BLaER1 treated with 17β-estradiol and CSF1 and Interleukin-3, amounts not matched to agents 10 nM and 100 nM (cell line): ENCODE measurements at regions not wholly inside any gene's neighbourhood (a gene's known extent, or its start where the extent isn't known, plus 50 kb on each side); places are given as distances from the start of the nearest gene placed in this dataset.
"Not testable (repeated sequence)": the region's sequence is repeated elsewhere in the genome, so short reads cannot be mapped to it uniquely, and the experiment has no call there.

ENCODE experiments used
- H3K27ac ChIP-seq, 11 experiments: shearing (Covaris generic); formaldehyde crosslinking; 2 replicates each; pipeline ENCODE4 v1.8.1; 2022
- H3K27me3 ChIP-seq, 11 experiments: shearing (Covaris generic); formaldehyde crosslinking; 2 replicates each; pipeline ENCODE4 v1.8.1; 2022
- H3K36me3 ChIP-seq, 11 experiments: shearing (Covaris generic); formaldehyde crosslinking; 2 replicates each; pipeline ENCODE4 v1.8.1; 2022
- H3K4me1 ChIP-seq, 10 experiments: shearing (Covaris generic); formaldehyde crosslinking; 2 replicates each; pipeline ENCODE4 v1.8.1; 2022
- H3K4me2 ChIP-seq, 11 experiments: shearing (Covaris generic); formaldehyde crosslinking; 2 replicates each; pipeline ENCODE4 v1.8.1; 2022
- H3K4me3 ChIP-seq, 10 experiments: shearing (Covaris generic); formaldehyde crosslinking; 2 replicates each; pipeline ENCODE4 v1.8.1; 2022
- H3K9ac ChIP-seq, 11 experiments: shearing (Covaris generic); formaldehyde crosslinking; 2 replicates each; pipeline ENCODE4 v1.8.1; 2022
- H3K9me3 ChIP-seq, 11 experiments: shearing (Covaris generic); formaldehyde crosslinking; replicated peaks in 1 of 11; 2 replicates each; pipeline ENCODE4 v1.8.1; 2022
- H4K20me1 ChIP-seq, 11 experiments: shearing (Covaris generic); formaldehyde crosslinking; 2 replicates each; pipeline ENCODE4 v1.8.1; 2022

- not testable (repeated sequence) for H3K27ac ChIP-seq, H4K20me1 ChIP-seq, H3K36me3 ChIP-seq, H3K4me3 ChIP-seq, H3K4me2 ChIP-seq, H3K27me3 ChIP-seq, H3K9ac ChIP-seq, H3K4me1 ChIP-seq
- peaks cover 0 to 17% (median 11%) of the 10 kb centered on the region in 11 experiments; a peak in 15 of 22 replicates for H3K9me3 ChIP-seq
These were observed 1711.3 kb downstream of the KHDRBS2 start for GRCh38 chr6:60574723-60575122.

GRCh38 chr6:60572607-60573006, 1713.4 kb downstream of the KHDRBS2 start:
- not testable (repeated sequence) for H3K4me2 ChIP-seq

GRCh38 chr6:60571293-60572016, 1714.6 kb downstream of the KHDRBS2 start:
- H3K36me3 ChIP-seq, H3K9ac ChIP-seq, H3K4me2 ChIP-seq, H3K4me1 ChIP-seq, H3K27me3 ChIP-seq, H3K27ac ChIP-seq, H3K4me3 ChIP-seq, H4K20me1 ChIP-seq: not testable (repeated sequence)
- H3K9me3 ChIP-seq = peaks cover 0 to 17% (median 8%) of the 10 kb centered on the region in 11 experiments; a peak in 15 of 22 replicates

More at GRCh38 chr6:60572607-60573006, 1713.4 kb downstream of the KHDRBS2 start:
- not testable (repeated sequence) for H4K20me1 ChIP-seq, H3K27ac ChIP-seq, H3K4me1 ChIP-seq, H3K4me3 ChIP-seq, H3K36me3 ChIP-seq, H3K9ac ChIP-seq, H3K27me3 ChIP-seq
- H3K9me3 ChIP-seq = peaks cover 0 to 17% (median 11%) of the 10 kb centered on the region in 11 experiments; a peak in 15 of 22 replicates

GRCh38 chr6:60570599-60570998, 1715.4 kb downstream of the KHDRBS2 start:
- H3K36me3 ChIP-seq, H3K9me3 ChIP-seq, H3K27ac ChIP-seq, H4K20me1 ChIP-seq, H3K4me3 ChIP-seq, H3K4me1 ChIP-seq, H3K27me3 ChIP-seq, H3K4me2 ChIP-seq, H3K9ac ChIP-seq: not testable (repeated sequence)

GRCh38 chr6:60567447-60568187, 1718.4 kb downstream of the KHDRBS2 start:
- H3K4me3 ChIP-seq, H3K36me3 ChIP-seq, H3K27me3 ChIP-seq, H3K9ac ChIP-seq, H3K9me3 ChIP-seq, H3K4me2 ChIP-seq, H4K20me1 ChIP-seq, H3K27ac ChIP-seq, H3K4me1 ChIP-seq: not testable (repeated sequence)

GRCh38 chr6:60566387-60566786, 1719.6 kb downstream of the KHDRBS2 start:
- not testable (repeated sequence) for H3K4me2 ChIP-seq, H3K4me3 ChIP-seq, H3K9me3 ChIP-seq, H4K20me1 ChIP-seq, H3K4me1 ChIP-seq, H3K27ac ChIP-seq, H3K36me3 ChIP-seq, H3K27me3 ChIP-seq, H3K9ac ChIP-seq

- H3K27ac ChIP-seq, H3K4me2 ChIP-seq, H3K9me3 ChIP-seq, H3K36me3 ChIP-seq, H4K20me1 ChIP-seq, H3K9ac ChIP-seq, H3K4me1 ChIP-seq, H3K4me3 ChIP-seq, H3K27me3 ChIP-seq: not testable (repeated sequence)
These were observed 1726.3 kb downstream of the KHDRBS2 start for GRCh38 chr6:60559702-60560101.

GRCh38 chr6:60547340-60547739, 1738.7 kb downstream of the KHDRBS2 start:
- Histone ChIP-seq H3K4me1 (peaks cover 0 to 14% (median 0%) of the 10 kb centered on the region in 10 experiments; a peak in 1 of 20 replicates), H3K4me2 (0 out of 22 replicates have a peak overlapping the region, but pooled peaks of 1 of the 11 experiments have one; percentile 18)
- not testable (repeated sequence) for H3K9me3 ChIP-seq, H3K27me3 ChIP-seq, H3K4me3 ChIP-seq, H4K20me1 ChIP-seq, H3K27ac ChIP-seq, H3K36me3 ChIP-seq, H3K9ac ChIP-seq

GRCh38 chr6:60524770-60525169, 1761.3 kb downstream of the KHDRBS2 start:
- not testable (repeated sequence) for H3K36me3 ChIP-seq, H3K9ac ChIP-seq, H4K20me1 ChIP-seq, H3K27me3 ChIP-seq, H3K4me2 ChIP-seq, H3K4me1 ChIP-seq, H3K9me3 ChIP-seq, H3K4me3 ChIP-seq, H3K27ac ChIP-seq

- H3K9me3 ChIP-seq, H3K9ac ChIP-seq, H4K20me1 ChIP-seq, H3K27me3 ChIP-seq, H3K27ac ChIP-seq, H3K4me3 ChIP-seq, H3K4me2 ChIP-seq, H3K36me3 ChIP-seq, H3K4me1 ChIP-seq: not testable (repeated sequence)
These were observed 1808.3 kb downstream of the KHDRBS2 start for GRCh38 chr6:60477747-60478146.

- not testable (repeated sequence) for H3K4me1 ChIP-seq, H3K9me3 ChIP-seq, H3K9ac ChIP-seq, H3K4me3 ChIP-seq, H3K27ac ChIP-seq, H3K36me3 ChIP-seq, H4K20me1 ChIP-seq, H3K4me2 ChIP-seq, H3K27me3 ChIP-seq
These were observed 1812.2 kb downstream of the KHDRBS2 start for GRCh38 chr6:60473805-60474204.

- H3K4me2 ChIP-seq, H3K9me3 ChIP-seq, H3K4me3 ChIP-seq, H3K36me3 ChIP-seq, H3K27me3 ChIP-seq, H3K27ac ChIP-seq, H3K9ac ChIP-seq, H4K20me1 ChIP-seq, H3K4me1 ChIP-seq: not testable (repeated sequence)
These were observed 1814.6 kb downstream of the KHDRBS2 start for GRCh38 chr6:60471426-60471825.

GRCh38 chr6:60450428-60450827, 1835.6 kb downstream of the KHDRBS2 start:
- not testable (repeated sequence) for H3K4me3 ChIP-seq, H3K9ac ChIP-seq, H4K20me1 ChIP-seq, H3K4me2 ChIP-seq, H3K9me3 ChIP-seq, H3K27ac ChIP-seq, H3K4me1 ChIP-seq, H3K36me3 ChIP-seq, H3K27me3 ChIP-seq

- not testable (repeated sequence) for H3K9me3 ChIP-seq
These were observed 1841.5 kb downstream of the KHDRBS2 start for GRCh38 chr6:60444532-60444931.

More at GRCh38 chr6:60444532-60444931, 1841.5 kb downstream of the KHDRBS2 start:
- H3K4me3 ChIP-seq, H3K4me1 ChIP-seq, H4K20me1 ChIP-seq, H3K9ac ChIP-seq, H3K27ac ChIP-seq, H3K36me3 ChIP-seq, H3K27me3 ChIP-seq, H3K4me2 ChIP-seq: not testable (repeated sequence)
